ENCODE measurements at regions not wholly inside any gene's neighbourhood (a gene's known extent, or its start where the extent isn't known, plus 50 kb on each side); places are given as distances from the start of the nearest gene placed in this dataset.

DNA sequence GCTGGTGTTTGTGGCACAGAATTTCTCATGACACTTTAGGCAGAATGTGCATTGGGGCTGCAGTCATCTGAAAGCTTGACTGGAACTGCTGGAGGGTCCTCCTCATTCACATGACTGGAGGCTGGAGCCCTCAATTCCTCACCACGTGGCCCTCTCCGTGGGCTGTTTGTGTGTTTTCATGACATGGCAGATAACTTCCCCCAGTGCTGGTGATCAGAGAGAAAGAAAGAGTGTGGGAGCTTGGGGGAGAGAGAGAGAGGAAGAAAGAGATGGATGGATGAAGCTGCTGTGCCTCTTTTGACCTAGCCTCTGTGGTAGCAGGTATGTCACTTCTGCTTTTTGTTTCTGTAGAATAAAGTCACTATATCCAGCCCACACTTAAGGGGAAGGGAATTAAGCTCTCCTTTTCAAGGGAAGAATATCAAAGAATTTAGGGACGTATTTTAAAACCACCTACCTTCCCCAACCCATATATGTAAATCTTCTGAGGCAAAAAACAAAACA, 169.6 kb upstream of the IL12A start:
- Histone ChIP-seq H3K4me3 (ENCODE audit: low read length) (no peak overlapping the region), H3K4me2 (ENCODE audit: low read length) (no peak overlapping the region), H3F3A (ENCODE audit: control insufficient read depth, insufficient read depth) (no peaks in the 10 kb centered on the region), H3K9me3 (ENCODE audit: control insufficient read depth, insufficient read depth, low read length) (no peaks in the 10 kb centered on the region), H3K27me3 (ENCODE audit: control insufficient read depth, low read length) (peaks cover 3% of the 10 kb centered on the region; the same call in 1 of the 2 replicates), H4K20me1 (ENCODE audit: control insufficient read depth, insufficient read depth, low read depth, low read length) (no peaks in the 10 kb centered on the region), H3K9me2 (replicated peaks; ENCODE audit: control insufficient read depth, low read length) (no peaks in the 10 kb centered on the region), H3K79me2 (ENCODE audit: control insufficient read depth, low read length) (no peaks in the 10 kb centered on the region), H3K36me3 (ENCODE audit: control insufficient read depth, low read length) (no peaks in the 10 kb centered on the region), H3K4me1 (ENCODE audit: control insufficient read depth, low read length) (no peaks in the 10 kb centered on the region), H3K27ac (ENCODE audit: low read depth, low read length) (no peak overlapping the region)
- TF ChIP-seq, protein P1, sequence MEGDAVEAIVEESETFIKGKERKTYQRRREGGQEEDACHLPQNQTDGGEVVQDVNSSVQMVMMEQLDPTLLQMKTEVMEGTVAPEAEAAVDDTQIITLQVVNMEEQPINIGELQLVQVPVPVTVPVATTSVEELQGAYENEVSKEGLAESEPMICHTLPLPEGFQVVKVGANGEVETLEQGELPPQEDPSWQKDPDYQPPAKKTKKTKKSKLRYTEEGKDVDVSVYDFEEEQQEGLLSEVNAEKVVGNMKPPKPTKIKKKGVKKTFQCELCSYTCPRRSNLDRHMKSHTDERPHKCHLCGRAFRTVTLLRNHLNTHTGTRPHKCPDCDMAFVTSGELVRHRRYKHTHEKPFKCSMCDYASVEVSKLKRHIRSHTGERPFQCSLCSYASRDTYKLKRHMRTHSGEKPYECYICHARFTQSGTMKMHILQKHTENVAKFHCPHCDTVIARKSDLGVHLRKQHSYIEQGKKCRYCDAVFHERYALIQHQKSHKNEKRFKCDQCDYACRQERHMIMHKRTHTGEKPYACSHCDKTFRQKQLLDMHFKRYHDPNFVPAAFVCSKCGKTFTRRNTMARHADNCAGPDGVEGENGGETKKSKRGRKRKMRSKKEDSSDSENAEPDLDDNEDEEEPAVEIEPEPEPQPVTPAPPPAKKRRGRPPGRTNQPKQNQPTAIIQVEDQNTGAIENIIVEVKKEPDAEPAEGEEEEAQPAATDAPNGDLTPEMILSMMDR (IDR thresholded peaks at IDR 0.05; ENCODE audit: low read depth, low read length, poor library complexity, severe bottlenecking): no peak
- TF ChIP-seq EZH2phosphoT487 (IDR thresholded peaks at IDR 0.05; ENCODE audit: borderline replicate concordance, low read length): no peak

DNA sequence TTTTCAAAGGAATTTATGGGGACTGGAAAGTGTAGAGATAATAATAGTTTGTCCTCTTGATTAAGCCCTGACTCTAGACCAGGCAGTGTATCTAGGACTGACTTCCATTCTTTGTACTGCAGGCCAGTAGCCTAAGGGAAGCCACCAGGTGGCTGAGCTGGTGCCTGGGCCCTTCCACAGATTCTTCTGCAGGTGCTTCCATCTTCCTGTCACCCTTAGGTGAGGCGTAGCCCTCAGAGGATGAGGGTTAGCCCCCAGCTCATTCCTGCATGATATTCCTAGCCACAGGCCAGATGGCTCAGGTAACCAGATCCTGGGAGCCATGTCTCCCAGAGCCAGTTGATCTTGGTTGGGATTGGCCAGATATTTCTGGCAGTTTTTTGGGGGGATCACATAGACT, 169.0 kb upstream of the IL12A start:
- TF ChIP-seq EZH2phosphoT487 (IDR thresholded peaks at IDR 0.05; ENCODE audit: borderline replicate concordance, low read length): no peak
- TF ChIP-seq, protein P1 (IDR thresholded peaks at IDR 0.05; ENCODE audit: low read depth, low read length, poor library complexity, severe bottlenecking): no peak
- H3K4me2 ChIP-seq (ENCODE audit: low read length): no peak overlapping the region
- no peak overlapping the region for H3K27ac ChIP-seq (ENCODE audit: low read depth, low read length)
- peaks cover 3% of the 10 kb centered on the region; the same call in 1 of the 2 replicates for H3K27me3 ChIP-seq (ENCODE audit: control insufficient read depth, low read length)
- no peaks in the 10 kb centered on the region for H4K20me1 ChIP-seq (ENCODE audit: control insufficient read depth, insufficient read depth, low read depth, low read length)
- no peak overlapping the region for H3K4me3 ChIP-seq (ENCODE audit: low read length)
- H3K4me1 ChIP-seq (ENCODE audit: control insufficient read depth, low read length): no peaks in the 10 kb centered on the region
- H3K79me2 ChIP-seq (ENCODE audit: control insufficient read depth, low read length): no peaks in the 10 kb centered on the region
- H3K36me3 ChIP-seq (ENCODE audit: control insufficient read depth, low read length): no peaks in the 10 kb centered on the region
- no peaks in the 10 kb centered on the region for H3K9me3 ChIP-seq (ENCODE audit: control insufficient read depth, insufficient read depth, low read length)
- H3F3A ChIP-seq (ENCODE audit: control insufficient read depth, insufficient read depth): no peaks in the 10 kb centered on the region
- H3K9me2 ChIP-seq (replicated peaks; ENCODE audit: control insufficient read depth, low read length): no peaks in the 10 kb centered on the region

DNA sequence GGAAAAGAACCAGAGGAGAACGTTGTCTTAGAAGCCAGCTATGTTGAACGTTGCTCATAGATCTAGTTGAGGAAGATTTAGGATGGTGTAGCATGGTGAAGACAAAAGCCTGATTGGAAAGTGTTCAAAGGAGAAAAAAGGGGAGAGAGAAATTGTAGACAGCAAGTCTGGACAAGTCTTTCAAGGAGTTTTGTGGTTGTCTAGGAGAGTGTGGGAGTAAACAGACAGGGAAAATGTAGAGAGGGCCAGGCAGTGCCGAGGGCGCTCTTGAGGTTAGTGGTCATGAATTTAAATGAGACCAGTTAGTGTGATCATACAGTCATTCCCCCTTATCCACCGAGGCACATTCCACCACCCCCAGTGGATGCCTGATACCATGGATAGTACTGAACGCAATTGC, 167.5 kb upstream of the IL12A start:
- H3F3A ChIP-seq (ENCODE audit: control insufficient read depth, insufficient read depth): no peaks in the 10 kb centered on the region
- TF ChIP-seq EZH2phosphoT487 (IDR thresholded peaks at IDR 0.05; ENCODE audit: borderline replicate concordance, low read length): no peak
- TF ChIP-seq, protein P1 (IDR thresholded peaks at IDR 0.05; ENCODE audit: low read depth, low read length, poor library complexity, severe bottlenecking): no peak
- peaks cover 6% of the 10 kb centered on the region for H3K27me3 ChIP-seq (ENCODE audit: control insufficient read depth, low read length)
- no peaks in the 10 kb centered on the region for H4K20me1 ChIP-seq (ENCODE audit: control insufficient read depth, insufficient read depth, low read depth, low read length)
- H3K4me2 ChIP-seq (ENCODE audit: low read length): no peak overlapping the region
- H3K79me2 ChIP-seq (ENCODE audit: control insufficient read depth, low read length): no peaks in the 10 kb centered on the region
- H3K4me3 ChIP-seq (ENCODE audit: low read length): no peak overlapping the region
- no peaks in the 10 kb centered on the region for H3K4me1 ChIP-seq (ENCODE audit: control insufficient read depth, low read length)
- no peaks in the 10 kb centered on the region for H3K9me2 ChIP-seq (replicated peaks; ENCODE audit: control insufficient read depth, low read length)
- H3K36me3 ChIP-seq (ENCODE audit: control insufficient read depth, low read length): no peaks in the 10 kb centered on the region
- H3K9me3 ChIP-seq (ENCODE audit: control insufficient read depth, insufficient read depth, low read length): no peaks in the 10 kb centered on the region
- H3K27ac ChIP-seq (ENCODE audit: low read depth, low read length): no peak overlapping the region

All from DOHH2 (cell line).